HG02798 (cell line): ENCODE measurements at regions not wholly inside any gene's neighbourhood (a gene's known extent, or its start where the extent isn't known, plus 50 kb on each side); places are given as distances from the start of the nearest gene placed in this dataset.

ENCODE experiments used
- ATAC-seq: cut with Tn5 transposase; IDR thresholded peaks from one replicate; pipeline ENCODE4 v1.9.1; 2021; ENCODE audit warnings: mild to moderate bottlenecking; ENCODE audit not compliant: unreplicated experiment, poor library complexity

DNA sequence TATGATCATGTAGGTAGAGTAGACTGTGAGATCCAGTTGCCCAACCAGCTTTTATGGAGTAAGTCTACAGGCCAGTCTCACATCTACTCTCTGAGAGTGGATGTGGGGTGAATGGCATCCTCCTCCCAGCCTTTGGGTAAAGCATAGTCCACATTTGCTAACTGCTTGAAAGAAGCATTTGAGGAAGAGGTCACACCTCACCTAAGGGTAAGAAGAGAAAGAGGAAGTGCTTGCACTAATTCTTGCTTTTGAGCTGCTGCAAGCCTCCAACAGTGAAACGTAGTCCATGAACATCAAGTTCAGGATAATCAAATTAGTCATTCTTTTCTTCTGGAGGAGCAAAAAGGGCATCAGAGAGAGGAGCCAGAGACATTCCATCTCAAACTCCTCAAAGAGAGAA lies 93.9 kb upstream of the AGR3 start:
- peak; percentile 60 for ATAC-seq

DNA sequence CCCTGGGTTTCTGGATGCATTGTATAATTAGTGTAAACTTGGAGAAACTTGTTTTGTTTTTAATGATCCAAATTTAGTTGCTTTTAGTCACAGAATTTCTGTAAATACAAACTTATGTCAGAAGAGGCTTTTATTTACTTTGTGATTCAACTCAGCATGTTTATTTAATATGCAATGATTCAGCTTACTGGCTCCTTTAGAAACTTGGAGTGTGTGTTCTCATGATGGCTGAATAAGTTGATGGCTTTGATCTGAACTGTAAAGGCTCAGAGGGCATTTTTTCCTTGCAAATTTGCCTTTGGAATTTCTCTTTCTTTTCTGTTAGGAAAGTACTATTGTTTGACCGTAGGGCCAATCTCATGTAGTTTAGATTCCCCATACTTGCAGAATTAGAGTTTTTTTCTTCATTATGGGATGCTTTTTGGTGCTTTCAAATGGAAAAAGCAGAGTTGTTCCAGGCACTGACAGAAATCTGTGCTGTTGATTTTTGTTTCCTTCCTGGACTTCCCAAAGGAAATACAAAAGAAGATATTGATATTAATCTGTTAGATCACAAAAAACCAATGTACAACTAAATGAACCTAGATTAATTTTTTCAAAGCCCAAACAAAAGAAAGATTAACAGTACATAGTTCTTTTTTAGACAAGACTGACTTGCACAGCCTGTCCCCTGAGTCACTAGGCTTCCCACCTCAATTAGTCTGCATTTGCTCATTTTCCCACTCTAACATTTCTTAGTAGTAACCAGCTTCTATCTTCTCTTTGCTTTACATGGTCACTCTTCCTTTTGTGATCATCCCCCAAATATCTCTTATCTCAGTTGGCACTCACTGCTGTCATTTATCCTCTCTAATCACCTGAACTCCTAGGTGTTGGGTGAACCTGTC lies 96.8 kb upstream of the AGR3 start:
- no peak for ATAC-seq

DNA sequence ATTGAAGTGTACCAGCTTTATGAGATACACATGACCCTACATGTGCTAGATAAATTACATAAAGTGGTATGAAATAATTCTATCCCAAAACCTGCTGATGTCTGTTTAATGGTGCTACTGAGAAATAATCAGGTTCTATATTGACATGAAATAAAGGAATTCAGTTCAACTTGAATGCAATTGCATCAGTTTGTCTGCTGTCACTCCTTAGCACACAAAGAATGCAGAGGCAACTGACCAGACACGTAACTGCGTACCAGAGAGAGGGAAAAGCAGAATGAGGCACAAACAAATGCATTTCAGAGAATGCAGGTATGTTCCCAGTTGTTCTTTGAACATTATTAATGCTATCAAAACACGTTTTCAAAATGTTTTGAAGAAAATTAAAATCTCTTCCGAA lies 98.8 kb upstream of the AGR3 start:
- no peak for ATAC-seq

DNA sequence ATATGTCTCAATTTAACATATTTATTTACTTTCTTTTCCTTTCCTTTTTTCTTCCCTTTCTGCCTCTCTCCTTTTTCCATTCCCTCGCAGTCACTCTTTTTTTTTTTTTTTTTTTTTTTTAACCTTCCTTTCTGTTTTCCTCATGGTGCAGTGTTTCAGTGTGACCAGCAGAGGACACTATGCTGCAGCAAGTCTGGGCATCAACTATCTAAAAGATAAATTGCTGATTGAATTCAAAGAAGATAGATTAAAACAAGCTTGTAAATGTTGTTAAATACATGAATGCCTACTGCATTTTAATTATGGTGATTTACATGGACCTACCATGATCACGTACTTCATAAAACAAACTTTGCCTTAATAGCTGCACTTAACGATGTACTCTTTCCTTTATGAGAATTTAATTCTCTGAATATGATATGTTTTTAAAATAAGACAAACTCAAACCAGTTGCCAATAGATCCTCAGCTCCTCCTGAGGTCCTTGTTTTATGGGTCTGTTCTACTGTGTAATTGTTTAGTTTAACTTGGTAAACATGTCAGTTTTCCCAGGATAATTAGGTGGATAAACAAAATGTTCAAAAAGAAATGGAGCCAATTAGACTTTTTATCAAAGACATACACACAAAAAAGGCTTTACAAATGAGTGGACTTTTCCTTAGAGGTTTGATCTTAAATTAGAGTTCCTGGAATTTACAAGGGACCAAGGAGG lies 101.0 kb upstream of the AGR3 start:
- ATAC-seq: no peak

DNA sequence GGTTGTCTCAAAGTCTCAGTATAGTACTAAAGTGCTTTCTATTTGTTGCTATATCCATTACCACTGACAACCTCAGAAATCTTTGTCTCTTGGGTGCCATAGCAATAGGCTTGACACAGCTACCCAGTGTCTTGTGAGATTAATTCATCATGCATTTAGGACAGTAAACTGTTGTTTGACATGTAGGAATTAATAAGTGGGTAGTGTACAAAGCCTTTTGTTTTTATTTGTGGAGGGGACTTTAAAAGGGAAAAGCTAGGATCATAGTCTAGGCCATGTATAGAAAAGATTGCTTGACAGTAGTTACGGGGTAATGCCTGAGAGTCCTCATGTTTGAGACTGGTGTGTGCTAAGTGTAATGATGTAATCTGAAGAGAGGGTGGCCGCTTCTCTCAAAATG lies 102.6 kb upstream of the AGR3 start:
- ATAC-seq: no peak

DNA sequence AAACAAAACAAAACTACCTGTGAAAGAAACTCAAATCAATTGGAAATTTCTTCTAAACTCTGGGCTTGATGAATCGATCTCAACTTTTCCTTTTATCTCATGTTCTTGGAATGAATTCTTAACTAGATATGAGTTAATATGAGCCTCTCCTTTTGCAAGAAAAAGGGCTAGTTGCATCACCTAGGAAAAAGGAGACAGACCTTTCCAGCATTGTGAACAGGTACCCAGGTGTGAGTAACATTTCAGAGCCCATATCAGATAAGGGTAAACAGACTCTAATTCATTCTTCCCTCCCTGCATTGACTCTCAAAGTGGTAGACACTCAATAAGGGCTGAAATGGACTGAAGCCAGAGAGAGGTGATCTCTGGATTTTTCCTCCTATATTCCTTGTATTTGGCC lies 103.8 kb upstream of the AGR3 start:
- no peak for ATAC-seq

DNA sequence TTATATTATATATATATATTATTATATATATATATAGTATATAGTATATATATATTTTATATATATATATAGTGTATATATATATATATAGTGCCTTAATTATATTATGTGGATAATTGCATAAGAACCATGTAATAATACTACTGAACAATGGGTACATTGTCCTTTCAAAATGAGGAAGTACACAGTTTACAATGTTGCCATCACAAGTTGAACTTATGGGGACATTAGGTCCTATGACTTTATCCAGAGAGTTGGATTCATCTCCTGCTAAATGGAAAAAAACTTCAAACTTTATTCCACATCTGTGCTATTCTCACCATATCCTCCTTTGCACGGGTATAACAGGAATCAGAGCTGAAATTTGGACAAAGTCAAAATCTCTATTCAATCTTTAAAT lies 105.0 kb upstream of the AGR3 start:
- no peak for ATAC-seq

DNA sequence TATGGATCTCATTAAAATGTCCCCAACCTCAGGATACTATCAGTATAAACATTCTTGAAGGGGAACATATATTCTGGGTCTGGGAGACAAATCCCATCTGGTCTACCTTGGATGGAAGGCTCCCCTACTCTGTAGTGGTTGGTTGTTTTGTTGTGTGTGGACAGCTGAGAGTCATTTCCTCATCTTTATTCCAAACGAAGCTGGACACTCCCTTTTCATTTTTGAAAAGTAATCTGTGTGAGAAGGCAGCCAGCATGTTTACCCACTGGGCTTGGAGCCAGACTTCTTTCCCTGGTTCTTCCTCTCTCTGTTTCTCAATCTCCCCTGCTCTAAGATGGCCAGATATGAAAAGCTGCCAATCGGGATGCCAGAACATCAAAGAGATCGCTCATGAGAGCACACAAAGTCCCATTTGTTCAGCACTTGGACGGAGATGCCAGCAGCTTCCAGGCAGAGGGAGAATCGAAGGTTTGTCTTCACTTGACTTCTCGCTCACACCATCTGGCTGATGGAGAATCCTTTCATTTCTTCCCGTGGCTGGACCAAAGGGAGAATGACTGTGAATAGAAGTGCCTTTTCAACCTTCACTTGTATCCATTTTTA lies 108.1 kb upstream of the AGR3 start:
- ATAC-seq: no peak

DNA sequence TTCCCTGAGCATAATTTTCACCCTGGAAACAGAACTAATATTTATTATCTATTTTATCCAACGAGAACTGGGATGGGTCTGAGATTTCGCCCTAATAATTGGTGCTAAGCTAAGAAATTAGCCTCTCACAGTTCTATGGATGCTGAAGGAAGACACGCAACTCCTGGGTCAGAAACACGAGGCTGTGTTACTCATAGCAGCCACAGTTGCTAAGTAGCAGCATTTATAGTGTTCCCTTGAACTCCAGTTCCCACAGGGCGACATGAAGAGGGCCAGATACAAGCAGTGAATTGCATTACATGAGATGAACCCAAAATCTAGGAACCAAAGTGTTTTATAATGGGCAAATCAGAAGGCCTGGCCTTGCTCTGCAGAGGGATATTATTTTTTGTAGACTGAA lies 109.8 kb upstream of the AGR3 start:
- no peak for ATAC-seq

DNA sequence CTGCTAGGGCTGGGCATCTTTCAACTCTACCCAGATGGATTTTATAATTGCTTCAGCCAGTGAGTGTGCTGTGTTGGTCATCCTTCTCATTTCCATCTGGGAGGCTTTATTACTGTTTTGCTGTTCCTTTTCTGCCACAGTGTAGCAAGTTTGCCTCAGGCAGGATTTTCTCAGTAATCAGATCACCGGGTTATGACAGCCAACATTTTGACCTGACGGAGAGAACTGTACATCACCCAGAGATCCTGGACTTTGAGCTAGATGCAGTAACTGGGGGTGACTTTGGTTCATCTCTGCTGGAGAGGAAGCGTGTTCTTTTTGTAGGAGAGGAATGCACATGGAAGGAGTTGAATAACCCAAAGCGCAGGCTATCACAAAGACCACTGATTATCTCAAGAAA lies 111.8 kb upstream of the AGR3 start:
- no peak for ATAC-seq

DNA sequence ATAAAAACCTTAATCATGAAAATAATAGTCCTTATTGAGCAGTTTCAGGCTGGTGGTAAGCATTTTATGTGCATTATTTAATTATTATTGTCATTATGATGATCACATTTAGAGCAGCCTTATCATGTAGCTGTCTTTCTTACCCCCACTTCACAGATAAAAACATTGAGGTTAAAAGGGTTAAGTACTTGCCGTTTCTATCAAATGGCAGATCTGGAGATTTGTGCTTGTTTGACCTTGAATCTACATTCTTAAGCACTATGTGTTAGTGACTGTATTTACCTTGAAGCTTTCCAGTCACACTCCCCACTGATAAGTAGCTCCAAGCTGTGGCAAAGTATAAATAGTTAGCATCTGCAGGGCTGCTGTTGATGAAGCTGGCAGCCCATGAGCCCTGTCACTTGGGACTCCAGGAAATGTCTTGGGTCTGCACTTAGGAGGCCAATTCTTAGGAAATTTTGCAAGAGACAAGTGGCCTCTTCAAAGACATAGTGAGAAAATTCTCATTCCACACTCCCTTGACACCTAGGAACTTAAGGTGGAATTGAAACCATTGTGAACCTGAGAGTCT lies 116.8 kb upstream of the AGR3 start:
- ATAC-seq: no peak

DNA sequence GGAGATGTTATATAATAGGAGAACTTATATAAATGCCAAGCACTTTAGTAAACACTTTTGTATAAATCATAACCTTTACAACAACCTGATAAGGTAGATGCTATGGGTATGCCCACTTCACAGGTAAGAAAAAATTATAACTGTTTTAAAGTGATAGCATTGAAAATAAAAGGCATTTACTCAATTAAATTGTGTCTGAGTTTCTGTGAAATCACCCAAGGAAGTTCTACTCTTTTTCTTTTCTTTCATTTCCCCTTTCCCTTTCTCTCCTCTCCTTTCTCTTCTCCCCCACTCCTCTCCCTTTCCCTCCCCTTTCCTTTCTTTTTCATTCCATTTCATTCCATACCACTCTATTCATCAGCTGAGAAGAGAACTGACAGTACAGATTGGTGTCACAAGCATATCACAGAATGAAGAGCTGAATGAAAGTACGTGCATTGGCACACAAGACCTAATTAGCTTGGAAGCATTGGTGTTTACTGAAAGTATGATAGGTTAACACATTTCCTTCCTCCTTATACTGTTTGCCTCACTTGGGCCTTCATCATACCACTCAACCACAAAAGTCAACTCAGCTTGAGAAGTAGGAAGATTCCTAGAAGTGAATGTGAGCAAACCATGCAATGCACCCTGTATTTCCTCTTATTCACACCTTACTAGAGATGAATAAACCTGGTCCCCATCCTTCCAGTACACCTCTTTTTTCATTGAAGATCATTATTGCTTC lies 117.9 kb upstream of the AGR3 start:
- no peak for ATAC-seq

DNA sequence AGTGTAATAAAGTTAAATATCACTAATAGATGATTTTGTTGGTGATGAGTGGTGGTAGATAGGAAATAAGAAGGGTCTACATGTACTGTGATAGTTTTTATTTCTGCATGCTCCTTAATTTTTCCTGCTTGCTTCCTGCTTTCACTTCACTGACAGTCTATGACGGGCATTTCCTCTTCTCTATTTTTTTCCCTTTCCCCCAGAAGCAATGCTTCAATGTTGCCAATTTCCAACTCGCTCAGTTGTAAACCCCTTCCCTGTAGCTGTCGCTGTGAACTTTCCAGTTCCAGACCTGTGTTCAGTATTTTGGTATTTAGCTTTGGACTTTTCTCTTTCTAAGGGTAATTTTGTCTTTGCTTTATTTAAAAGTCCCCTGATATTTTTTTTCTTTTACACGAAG lies 123.5 kb upstream of the AGR3 start:
- no peak for ATAC-seq

DNA sequence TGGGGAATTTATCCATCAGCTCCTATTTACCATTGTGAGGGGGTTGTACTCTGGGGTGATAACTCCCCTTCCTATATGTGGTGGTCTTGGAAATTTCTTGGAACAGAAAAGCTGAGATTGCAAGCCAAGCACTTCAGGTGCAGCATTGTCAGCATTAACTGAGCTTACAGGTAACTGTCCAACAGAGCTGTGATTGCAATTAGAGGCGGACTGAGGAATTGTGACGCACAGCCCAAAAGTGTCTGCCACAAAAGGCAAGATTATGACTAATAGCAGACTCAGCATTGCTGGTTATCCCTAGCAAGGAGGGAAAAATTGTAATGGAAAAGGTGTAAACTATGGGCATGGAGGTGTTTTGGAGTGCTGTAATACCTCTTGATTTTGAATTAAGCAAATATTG lies 126.1 kb upstream of the AGR3 start:
- no peak for ATAC-seq

DNA sequence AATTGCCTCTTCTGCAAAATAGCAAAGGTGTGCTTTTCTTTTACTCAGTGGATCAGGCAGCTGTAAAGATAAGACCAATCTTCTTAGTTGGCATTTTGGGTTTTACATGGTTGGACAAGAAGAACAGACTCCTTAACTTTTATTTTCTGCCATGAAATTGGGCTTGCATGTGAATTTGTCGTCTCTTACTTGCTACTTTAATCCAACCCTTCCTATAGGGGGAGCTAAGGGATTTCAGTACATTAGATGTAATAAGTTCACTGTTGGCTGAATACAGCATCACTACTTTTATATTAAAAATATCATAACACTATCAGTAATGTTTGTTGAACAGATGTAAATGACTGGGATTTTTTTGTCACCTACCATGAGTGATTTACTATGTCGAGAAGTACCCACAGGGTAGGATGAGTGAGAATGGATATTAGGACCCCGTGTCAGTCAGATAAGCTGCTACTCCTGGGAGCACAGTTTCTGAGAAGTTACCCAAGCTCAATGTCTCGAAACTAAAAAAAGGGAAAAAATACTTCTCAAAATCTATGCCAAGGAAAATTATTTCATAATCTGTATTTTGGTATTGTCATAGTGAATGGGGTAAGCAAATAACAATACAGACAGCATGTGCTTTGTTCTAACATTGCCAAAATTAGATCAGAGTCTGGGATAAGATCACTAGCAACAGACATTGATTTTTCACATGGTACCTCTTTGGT lies 127.4 kb upstream of the AGR3 start:
- ATAC-seq: no peak

DNA sequence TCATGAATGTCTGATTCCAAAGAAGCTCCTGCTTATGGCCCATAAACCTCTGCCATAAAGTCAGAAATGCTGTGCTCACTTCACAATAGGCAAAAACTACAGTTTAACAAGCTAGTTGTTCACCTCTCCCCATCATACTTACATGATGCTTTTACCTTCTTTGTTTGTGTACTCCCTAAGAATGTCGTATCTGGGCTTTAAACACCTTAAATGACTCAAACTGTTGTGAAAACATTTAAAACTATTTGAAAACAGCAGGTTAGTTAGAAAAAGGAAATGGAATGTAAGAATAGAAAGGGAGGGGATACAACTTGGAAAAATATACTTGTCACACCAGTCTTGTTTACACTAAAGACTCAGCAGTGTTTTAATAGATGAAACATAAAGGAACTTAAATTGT lies 128.2 kb upstream of the AGR3 start:
- no peak for ATAC-seq

DNA sequence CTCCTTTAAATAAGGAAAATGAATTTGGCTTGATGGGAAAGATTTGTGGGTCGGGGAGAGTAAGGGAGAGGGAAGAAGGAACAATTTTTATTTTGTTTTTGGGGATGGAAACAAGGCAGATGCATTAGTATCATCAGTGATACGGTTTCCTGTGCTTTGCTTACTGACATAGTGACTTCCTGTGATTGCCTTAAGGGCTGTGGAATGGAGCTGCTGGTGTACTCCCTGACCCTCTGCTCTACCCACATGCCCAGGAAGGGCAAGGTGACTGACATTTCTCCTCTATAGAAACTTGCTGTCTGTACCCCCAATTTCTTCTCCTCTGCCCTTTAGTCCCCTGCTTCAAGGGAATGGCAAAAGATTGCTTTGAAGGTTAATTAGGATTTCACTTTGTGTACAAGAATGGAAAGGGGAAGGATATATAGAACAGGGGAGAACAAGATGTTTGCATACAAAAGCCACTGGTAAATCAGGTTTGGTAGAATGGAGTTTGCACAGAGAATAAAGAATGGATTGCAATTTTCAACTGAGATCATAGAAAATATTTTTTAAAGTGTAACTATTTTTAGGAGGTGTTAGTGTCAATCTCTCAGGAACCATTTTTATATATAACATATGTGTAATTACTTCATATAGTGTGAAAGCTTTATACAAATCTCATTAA lies 129.0 kb upstream of the AGR3 start:
- ATAC-seq: peak; percentile 47

DNA sequence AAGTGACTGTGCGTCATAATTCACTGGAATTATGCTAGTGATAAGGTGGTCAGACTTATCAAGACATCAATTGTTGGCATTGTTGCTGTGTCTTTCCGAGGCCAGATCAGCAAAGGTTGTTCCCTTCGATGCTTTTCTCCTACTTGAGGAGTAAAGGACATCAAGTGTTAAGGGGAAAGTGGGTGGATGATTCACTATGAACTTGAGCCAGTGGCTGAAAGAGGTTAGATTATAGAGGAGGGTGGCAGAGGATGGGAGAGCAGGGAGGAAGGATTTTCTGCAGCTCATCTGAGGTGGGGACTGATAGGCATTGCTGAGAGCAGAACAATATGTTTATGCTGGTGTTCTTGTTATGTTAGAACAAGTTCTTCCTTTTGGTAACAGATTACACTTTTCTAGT lies 131.4 kb upstream of the AGR3 start:
- no peak for ATAC-seq

DNA sequence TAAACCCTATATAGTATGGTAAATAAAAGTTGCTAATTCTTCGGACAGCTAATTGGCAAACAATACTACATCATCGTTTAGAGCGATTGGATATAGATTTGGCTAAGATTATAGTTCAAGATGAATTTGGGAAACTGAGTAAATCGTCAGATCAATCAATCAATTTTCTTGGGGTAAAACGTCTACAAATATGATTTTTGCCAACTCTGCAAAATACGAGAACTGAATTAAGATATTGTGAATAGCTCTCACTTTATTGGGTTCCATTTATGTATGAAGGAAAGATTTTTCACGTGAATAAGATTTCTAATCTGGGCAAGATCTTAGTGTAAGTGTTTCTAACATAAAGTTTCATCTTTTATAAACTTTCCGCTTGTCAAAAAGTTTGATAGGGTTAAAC lies 132.9 kb upstream of the AGR3 start:
- ATAC-seq: no peak
